H9 (cell line): ENCODE measurements at regions not wholly inside any gene's neighbourhood (a gene's known extent, or its start where the extent isn't known, plus 50 kb on each side); places are given as distances from the start of the nearest gene placed in this dataset.

Source experiments
- DNase-seq: peaks from one replicate; pipeline ENCODE4 v3.0.0-alpha.2; 2017
- H2AFZ ChIP-seq: one replicate; pipeline ENCODE4 v1.6.1; 2013; ENCODE audit warnings: mild to moderate bottlenecking, low read length, control low read depth, moderate library complexity
- H2AK5ac ChIP-seq: 2 replicates; pipeline ENCODE4 v1.6.1; 2013; ENCODE audit warnings: low read length, control low read depth, mixed read lengths; ENCODE audit not compliant: insufficient read length
- H2BK120ac ChIP-seq: one replicate; pipeline ENCODE4 v1.6.1; 2013; ENCODE audit warnings: low read depth, mild to moderate bottlenecking, low read length, control low read depth, inconsistent platforms; ENCODE audit not compliant: poor library complexity, severe bottlenecking
- H2BK12ac ChIP-seq: 2 replicates; pipeline ENCODE4 v1.6.1; 2013; ENCODE audit warnings: low read length, control low read depth, mixed read lengths, low read depth; ENCODE audit not compliant: insufficient read length
- H2BK15ac ChIP-seq: 2 replicates; pipeline ENCODE4 v1.6.1; 2013; ENCODE audit warnings: low read depth, low read length, control low read depth
- H2BK20ac ChIP-seq: one replicate; pipeline ENCODE4 v1.6.1; 2013; ENCODE audit warnings: low read depth, mild to moderate bottlenecking, low read length, control low read depth, inconsistent platforms; ENCODE audit not compliant: poor library complexity, severe bottlenecking
- H2BK5ac ChIP-seq: 2 replicates; pipeline ENCODE4 v1.6.1; 2013; ENCODE audit warnings: low read length, control low read depth, mixed read lengths; ENCODE audit not compliant: insufficient read length
- H3K14ac ChIP-seq: 2 replicates; pipeline ENCODE4 v1.6.1; 2013; ENCODE audit warnings: low read length, control low read depth; ENCODE audit not compliant: insufficient read depth
- H3K18ac ChIP-seq: 2 replicates; pipeline ENCODE4 v1.6.1; 2013; ENCODE audit warnings: low read depth, mild to moderate bottlenecking, mixed read lengths, low read length, control low read depth; ENCODE audit not compliant: insufficient read length
- H3K23ac ChIP-seq: 2 replicates; pipeline ENCODE4 v1.6.1; 2013; ENCODE audit warnings: low read length, control low read depth, mixed read lengths, low read depth; ENCODE audit not compliant: insufficient read length
- H3K23me2 ChIP-seq: 2 replicates; pipeline ENCODE4 v1.6.1; 2013; ENCODE audit warnings: low read depth, mild to moderate bottlenecking, mixed read lengths, low read length, control low read depth; ENCODE audit not compliant: insufficient read length, poor library complexity, severe bottlenecking
- H3K27ac ChIP-seq: 2 replicates; pipeline ENCODE4 v1.5.1; 2013; ENCODE audit warnings: low read length, control low read depth, mixed read lengths, low read depth; ENCODE audit not compliant: insufficient read length
- H3K27me3 ChIP-seq: 2 replicates; pipeline ENCODE4 v1.6.1; 2013; ENCODE audit warnings: low read length, control low read depth, inconsistent platforms; ENCODE audit not compliant: insufficient read depth
- H3K4ac ChIP-seq: 2 replicates; pipeline ENCODE4 v1.6.1; 2013; ENCODE audit warnings: low read depth, mild to moderate bottlenecking, control low read depth, inconsistent platforms, low read length, moderate library complexity
- H3K4me1 ChIP-seq: 2 replicates; pipeline ENCODE4 v1.6.1; 2013; ENCODE audit warnings: low read length, control low read depth, inconsistent platforms; ENCODE audit not compliant: insufficient read depth
- H3K4me2 ChIP-seq: 2 replicates; pipeline ENCODE4 v1.6.1; 2013; ENCODE audit warnings: low read length, control low read depth, mixed read lengths; ENCODE audit not compliant: insufficient read length, insufficient read depth
- H3K56ac ChIP-seq: 2 replicates; pipeline ENCODE4 v1.6.1; 2013; ENCODE audit warnings: low read depth, mild to moderate bottlenecking, mixed read lengths, low read length, control low read depth; ENCODE audit not compliant: insufficient read length
- H3K79me1 ChIP-seq: 2 replicates; pipeline ENCODE4 v1.6.1; 2013; ENCODE audit warnings: low read depth, mild to moderate bottlenecking, moderate library complexity, low read length, control low read depth, inconsistent platforms; ENCODE audit not compliant: insufficient read depth, poor library complexity, severe bottlenecking
- H3K79me2 ChIP-seq: 2 replicates; pipeline ENCODE4 v1.6.1; 2013; ENCODE audit warnings: low read length, control low read depth, inconsistent platforms; ENCODE audit not compliant: insufficient read depth
- H3K9ac ChIP-seq: 2 replicates; pipeline ENCODE4 v1.6.1; 2013; ENCODE audit warnings: low read length, control low read depth, mixed read lengths; ENCODE audit not compliant: insufficient read length; ENCODE audit errors: extremely low read depth
- H3K9me3 ChIP-seq: one replicate; pipeline ENCODE4 v1.6.1; 2013; ENCODE audit warnings: low read depth, low read length, inconsistent platforms; ENCODE audit not compliant: control insufficient read depth
- H3T11ph ChIP-seq: one replicate; pipeline ENCODE4 v1.6.1; 2013; ENCODE audit warnings: mild to moderate bottlenecking, low read length, control low read depth, inconsistent platforms
- H4K20me1 ChIP-seq: one replicate; pipeline ENCODE4 v1.6.1; 2013; ENCODE audit not compliant: control insufficient read depth, insufficient read length, insufficient read depth
- H4K5ac ChIP-seq: 2 replicates; pipeline ENCODE4 v1.6.1; 2013; ENCODE audit warnings: low read depth, mild to moderate bottlenecking, mixed read lengths, low read length, control low read depth; ENCODE audit not compliant: insufficient read length
- H4K8ac ChIP-seq: replicated peaks from 2 replicates; pipeline ENCODE4 v1.6.1; 2013; ENCODE audit warnings: low read length, control low read depth, mixed read lengths, low read depth; ENCODE audit not compliant: insufficient read length
- H4K91ac ChIP-seq: 2 replicates; pipeline ENCODE4 v1.6.1; 2013; ENCODE audit warnings: low read depth, mild to moderate bottlenecking, moderate library complexity, mixed read lengths, low read length, control low read depth; ENCODE audit not compliant: insufficient read length
- H3K27ac Mint-ChIP-seq, 3 experiments: 2 replicates in 2 of 3; 3 replicates in 1 of 3; pipeline ENCODE4 v1.8.0; 2020 to 2021; ENCODE audit warnings: mixed read lengths in 3 of 3, mild to moderate bottlenecking in 1 of 3, moderate library complexity in 1 of 3
- H3K27me3 Mint-ChIP-seq: 2 replicates; pipeline ENCODE4 v1.8.0; 2021; ENCODE audit warnings: low read depth, mild to moderate bottlenecking, moderate library complexity, mixed read lengths
- H3K36me3 Mint-ChIP-seq, 3 experiments: 2 replicates in 2 of 3; 3 replicates in 1 of 3; pipeline ENCODE4 v1.8.0; 2020 to 2021; ENCODE audit warnings: low read depth in 3 of 3, mixed read lengths in 3 of 3; ENCODE audit not compliant: insufficient read depth in 1 of 3
- H3K4me1 Mint-ChIP-seq, 2 experiments: 2 replicates each; pipeline ENCODE4 v1.8.0; 2020; ENCODE audit warnings: mixed read lengths in 2 of 2
- H3K4me3 Mint-ChIP-seq, 2 experiments: 2 replicates in 1 of 2; 3 replicates in 1 of 2; pipeline ENCODE4 v1.8.0; 2020 to 2021; ENCODE audit warnings: mild to moderate bottlenecking in 2 of 2, mixed read lengths in 2 of 2, moderate library complexity in 1 of 2
- H3K9me3 Mint-ChIP-seq, 2 experiments: 2 replicates in 1 of 2; 3 replicates in 1 of 2; pipeline ENCODE4 v1.8.0; 2020; ENCODE audit warnings: mild to moderate bottlenecking in 2 of 2, mixed read lengths in 2 of 2, moderate library complexity in 1 of 2
- CTCF ChIP-seq: fragments of 200-600 bp; sonication (generic); conservative IDR thresholded peaks from 3 replicates; pipeline ENCODE4 v1.8.0; 2021; ENCODE audit warnings: antibody characterized with exemption, mild to moderate bottlenecking
- WGBS: extraction: QIAGEN DNeasy Blood & Tissue Kit; methylation state at CpG from one replicate; pipeline ENCODE4 v1.1.7; 2013; ENCODE audit warnings: missing lambda C conversion rate, low lambda C conversion rate, mixed read lengths; ENCODE audit not compliant: insufficient read length; ENCODE audit errors: extremely low coverage; 5-methylcytosine and 5-hydroxymethylcytosine counted together

GRCh38 chr2:193462411-193462810 is 1267.7 kb upstream of the TMEFF2 start:
- H3K23ac ChIP-seq: no peak overlapping the region
- no CpG with 5 or more reads among the region's 2 CpGs for WGBS
- no peak for DNase-seq
- H3K4me1 Mint-ChIP-seq: no peaks in the 10 kb centered on the region
- H2AFZ ChIP-seq: no peak overlapping the region
- no peaks in the 10 kb centered on the region for H3K27me3 Mint-ChIP-seq
- no peak overlapping the region for H2BK12ac ChIP-seq
- no peak overlapping the region for H2BK5ac ChIP-seq
- no peaks in the 10 kb centered on the region for H3K4me1 ChIP-seq
- no peak overlapping the region for H4K91ac ChIP-seq
- no peaks in the 10 kb centered on the region for H3K27me3 ChIP-seq
- no peaks in the 10 kb centered on the region for H3K36me3 Mint-ChIP-seq
- H3K9ac ChIP-seq: no peak overlapping the region
- no peak overlapping the region for H4K8ac ChIP-seq
- no peak for TF ChIP-seq CTCF
- no peak overlapping the region for H3K56ac ChIP-seq
- no peak overlapping the region for H2BK20ac ChIP-seq
- H4K20me1 ChIP-seq: no peaks in the 10 kb centered on the region
- no peaks in the 10 kb centered on the region for H3K23me2 ChIP-seq
- H2BK15ac ChIP-seq: no peak overlapping the region
- no peak overlapping the region for H2BK120ac ChIP-seq
- H3K9me3 ChIP-seq: no peaks in the 10 kb centered on the region
- H3K18ac ChIP-seq: no peak overlapping the region
- H3K9me3 Mint-ChIP-seq: peaks cover 0 to 3% of the 10 kb centered on the region in 2 experiments; a peak in 2 of 5 replicates
- no peak overlapping the region for H3K4me3 Mint-ChIP-seq
- no peak overlapping the region for H3K27ac Mint-ChIP-seq
- H3K4me2 ChIP-seq: no peak overlapping the region
- H3K27ac ChIP-seq: no peak overlapping the region
- no peak overlapping the region for H4K5ac ChIP-seq
- H3K4ac ChIP-seq: no peak overlapping the region
- no peaks in the 10 kb centered on the region for H3K79me2 ChIP-seq
- no peak overlapping the region for H2AK5ac ChIP-seq
- no peak overlapping the region for H3K14ac ChIP-seq
- no peak overlapping the region for H3T11ph ChIP-seq
- no peaks in the 10 kb centered on the region for H3K79me1 ChIP-seq
